Choroid plexus epithelial cell (primary cell): ENCODE measurements at regions not wholly inside any gene's neighbourhood (a gene's known extent, or its start where the extent isn't known, plus 50 kb on each side); places are given as distances from the start of the nearest gene placed in this dataset.

Source experiments
- DNase-seq: peaks from one replicate; pipeline ENCODE4 v3.0.0-alpha.2; 2010; ENCODE audit warnings: low read depth
- H3K4me3 ChIP-seq: 2 replicates; pipeline ENCODE4 v1.5.1; 2011; ENCODE audit warnings: low read depth, mild to moderate bottlenecking, control low read depth, low read length, moderate library complexity
- TF ChIP-seq, protein P1 (sequence below): conservative IDR thresholded peaks from 2 replicates; pipeline ENCODE4 v1.5.1; 2011; ENCODE audit warnings: low read depth, mild to moderate bottlenecking, control low read depth, inconsistent platforms, low read length, moderate library complexity

DNA sequence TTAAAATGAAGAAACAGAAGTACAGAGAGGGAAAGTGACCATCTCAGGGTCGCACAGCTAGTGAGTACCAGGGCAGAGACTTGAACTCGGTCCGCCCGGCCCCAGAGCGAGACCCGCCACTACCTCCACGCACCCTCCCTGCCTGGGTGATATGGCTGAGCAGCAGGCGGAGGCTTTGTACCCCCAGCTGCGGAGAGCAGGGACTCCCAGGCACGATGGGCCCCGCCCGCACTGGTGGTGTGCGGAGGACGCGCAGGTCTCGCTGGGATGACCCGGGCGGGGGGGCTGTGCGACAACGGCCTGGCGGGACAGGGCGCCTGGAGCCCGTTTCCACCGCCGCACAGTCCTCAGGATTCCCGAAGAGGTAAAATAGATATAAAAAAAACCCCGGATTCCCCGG, 64.7 kb upstream of the LARP1 start:
- TF ChIP-seq, protein P1, sequence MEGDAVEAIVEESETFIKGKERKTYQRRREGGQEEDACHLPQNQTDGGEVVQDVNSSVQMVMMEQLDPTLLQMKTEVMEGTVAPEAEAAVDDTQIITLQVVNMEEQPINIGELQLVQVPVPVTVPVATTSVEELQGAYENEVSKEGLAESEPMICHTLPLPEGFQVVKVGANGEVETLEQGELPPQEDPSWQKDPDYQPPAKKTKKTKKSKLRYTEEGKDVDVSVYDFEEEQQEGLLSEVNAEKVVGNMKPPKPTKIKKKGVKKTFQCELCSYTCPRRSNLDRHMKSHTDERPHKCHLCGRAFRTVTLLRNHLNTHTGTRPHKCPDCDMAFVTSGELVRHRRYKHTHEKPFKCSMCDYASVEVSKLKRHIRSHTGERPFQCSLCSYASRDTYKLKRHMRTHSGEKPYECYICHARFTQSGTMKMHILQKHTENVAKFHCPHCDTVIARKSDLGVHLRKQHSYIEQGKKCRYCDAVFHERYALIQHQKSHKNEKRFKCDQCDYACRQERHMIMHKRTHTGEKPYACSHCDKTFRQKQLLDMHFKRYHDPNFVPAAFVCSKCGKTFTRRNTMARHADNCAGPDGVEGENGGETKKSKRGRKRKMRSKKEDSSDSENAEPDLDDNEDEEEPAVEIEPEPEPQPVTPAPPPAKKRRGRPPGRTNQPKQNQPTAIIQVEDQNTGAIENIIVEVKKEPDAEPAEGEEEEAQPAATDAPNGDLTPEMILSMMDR: no peak
- DNase-seq: no peak
- H3K4me3 ChIP-seq: no peak overlapping the region

DNA sequence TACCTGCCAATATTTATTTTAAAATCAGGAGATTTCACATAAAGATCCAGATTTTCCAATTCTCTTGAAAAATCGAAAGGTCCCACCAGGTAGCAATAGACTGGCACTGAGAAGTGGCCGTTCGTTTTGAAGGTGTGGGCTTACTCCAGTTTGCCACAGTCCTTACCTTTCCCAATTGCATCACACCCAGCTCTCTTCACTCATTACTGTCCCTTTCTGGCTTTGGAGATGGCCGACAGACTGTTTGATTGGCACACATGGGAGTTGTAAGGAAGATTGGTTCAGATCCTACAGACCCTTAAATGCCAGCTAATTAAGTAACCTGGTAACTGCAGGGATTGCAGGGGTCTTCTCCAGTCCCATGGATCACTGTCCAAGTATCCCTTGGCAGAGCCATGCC, 68.7 kb upstream of the LARP1 start:
- H3K4me3 ChIP-seq: no peak overlapping the region
- peak; percentile 19 for DNase-seq

DNA sequence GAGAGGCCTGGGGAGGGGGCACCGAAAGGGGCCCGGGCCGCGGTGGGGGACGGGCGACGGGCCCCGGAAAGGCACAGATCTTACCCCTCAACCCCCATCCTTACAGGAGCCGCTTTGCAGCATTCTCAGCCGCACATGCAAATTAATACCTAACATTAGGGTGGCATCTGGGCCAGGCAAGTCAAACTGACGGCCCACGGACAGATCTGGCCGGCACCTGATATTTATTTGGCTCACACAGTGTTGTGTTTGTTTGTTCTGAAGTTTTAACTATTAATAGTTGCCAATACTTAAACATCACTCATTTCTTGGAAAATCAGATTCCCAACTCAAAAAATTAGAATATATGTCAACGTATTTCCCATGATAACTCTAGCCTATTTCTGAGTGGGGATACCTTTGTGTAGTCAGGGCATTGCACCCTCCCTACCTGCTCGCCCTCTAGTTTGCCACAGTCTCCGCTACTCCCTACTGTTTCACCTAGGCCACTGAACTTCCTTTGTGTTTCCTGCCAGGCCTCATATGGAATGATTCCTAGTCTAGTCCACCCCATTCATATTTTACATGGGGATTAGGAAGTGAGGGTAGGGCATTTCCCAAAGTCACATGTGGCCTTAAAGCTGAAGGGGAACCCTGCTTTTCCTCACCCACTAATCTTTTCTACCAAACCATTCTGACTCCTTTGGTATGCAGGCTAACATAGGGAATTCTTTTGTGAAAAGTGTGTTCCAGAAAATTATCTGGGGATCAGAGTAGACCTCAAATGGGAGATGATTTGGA, 71.9 kb upstream of the LARP1 start:
- DNase-seq: no peak
- H3K4me3 ChIP-seq: peak overlapping the region; percentile 61
- TF ChIP-seq, protein P1: no peak

More for the DNA sequence above, 68.7 kb upstream of the LARP1 start:
- TF ChIP-seq, protein P1: no peak

DNA sequence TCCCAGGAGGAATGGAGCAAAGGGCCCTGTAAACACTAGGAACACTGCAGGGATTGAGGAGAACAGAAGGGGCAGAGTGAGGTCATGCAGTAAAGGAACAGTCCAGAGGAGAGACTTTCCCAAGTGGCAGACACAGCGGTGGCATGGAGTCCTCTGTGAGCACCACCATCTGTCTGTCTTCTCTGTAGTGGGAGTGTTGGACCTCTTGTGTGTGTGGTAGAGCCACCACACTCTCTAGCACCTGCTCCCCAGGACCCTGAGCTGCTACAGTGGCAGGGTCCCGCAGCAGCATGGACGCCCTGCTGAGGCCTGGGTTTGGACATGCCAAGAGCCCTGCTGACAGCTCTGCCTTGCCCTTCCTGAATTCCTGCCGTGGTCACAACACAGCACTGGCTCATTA, 75.7 kb upstream of the LARP1 start:
- TF ChIP-seq, protein P1: no peak
- no peak overlapping the region for H3K4me3 ChIP-seq
- DNase-seq: no peak

DNA sequence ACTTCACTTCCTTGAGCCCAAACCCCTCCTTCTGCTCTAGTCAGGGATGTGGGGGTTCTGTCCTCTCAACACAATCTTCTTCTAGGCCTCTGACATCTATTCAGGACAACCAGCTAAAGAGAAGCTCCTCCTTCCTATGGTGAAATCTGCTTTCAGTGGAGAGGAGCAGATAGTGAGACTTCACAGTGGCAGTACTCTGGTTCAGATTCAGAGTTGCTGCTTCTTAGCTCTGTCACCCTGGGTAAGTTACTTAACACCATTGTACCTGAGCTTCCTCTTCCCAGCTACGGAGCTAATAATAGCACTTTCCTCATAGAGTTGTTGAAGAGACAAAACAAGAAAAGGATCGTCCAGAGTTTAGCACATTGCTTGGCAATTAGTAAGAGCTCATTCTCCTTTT, 77.3 kb upstream of the LARP1 start:
- TF ChIP-seq, protein P1: no peak
- peak; percentile 50 for DNase-seq
- no peak overlapping the region for H3K4me3 ChIP-seq

DNA sequence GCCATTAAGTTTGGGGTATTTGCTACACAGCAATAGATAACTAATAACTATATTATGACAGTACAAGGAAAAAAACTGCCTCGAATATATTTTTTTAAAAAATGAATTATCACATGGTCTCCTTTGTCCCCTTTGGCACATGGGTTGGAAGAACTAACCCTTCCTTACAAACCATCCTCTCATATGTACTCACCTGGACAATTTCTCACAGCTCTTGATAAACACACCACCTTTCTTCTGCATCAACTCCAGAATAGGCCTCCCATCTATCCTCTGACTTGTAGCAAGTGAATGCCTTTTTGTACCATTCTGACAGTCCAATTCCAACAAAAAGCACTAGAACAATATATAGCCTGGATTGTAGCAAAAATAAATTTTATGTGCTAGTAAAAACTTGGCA, 78.7 kb upstream of the LARP1 start:
- DNase-seq: no peak
- TF ChIP-seq, protein P1: no peak
- no peak overlapping the region for H3K4me3 ChIP-seq

DNA sequence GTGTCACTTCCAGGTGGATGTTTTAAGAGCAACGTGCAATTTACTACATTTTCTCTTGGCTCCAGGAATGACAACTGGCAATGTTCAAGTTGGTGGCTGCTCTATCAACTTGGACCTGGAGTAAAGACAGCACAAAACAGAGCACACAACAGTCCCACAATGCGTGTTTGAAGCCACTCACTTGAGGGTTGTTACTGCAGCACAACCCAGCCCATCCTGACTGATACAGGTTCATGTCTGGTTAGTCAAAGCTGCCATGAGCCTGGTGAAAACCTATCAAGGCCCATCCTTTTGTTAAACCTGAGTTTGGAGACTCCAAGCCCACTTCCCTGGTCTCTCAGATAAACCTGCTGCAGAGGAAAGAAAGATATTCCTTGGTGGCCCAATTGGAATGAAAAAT, 81.1 kb upstream of the LARP1 start:
- TF ChIP-seq, protein P1: no peak
- DNase-seq: no peak
- no peak overlapping the region for H3K4me3 ChIP-seq
